ENCODE measurements at regions not wholly inside any gene's neighbourhood (a gene's known extent, or its start where the extent isn't known, plus 50 kb on each side); places are given as distances from the start of the nearest gene placed in this dataset.

DNA sequence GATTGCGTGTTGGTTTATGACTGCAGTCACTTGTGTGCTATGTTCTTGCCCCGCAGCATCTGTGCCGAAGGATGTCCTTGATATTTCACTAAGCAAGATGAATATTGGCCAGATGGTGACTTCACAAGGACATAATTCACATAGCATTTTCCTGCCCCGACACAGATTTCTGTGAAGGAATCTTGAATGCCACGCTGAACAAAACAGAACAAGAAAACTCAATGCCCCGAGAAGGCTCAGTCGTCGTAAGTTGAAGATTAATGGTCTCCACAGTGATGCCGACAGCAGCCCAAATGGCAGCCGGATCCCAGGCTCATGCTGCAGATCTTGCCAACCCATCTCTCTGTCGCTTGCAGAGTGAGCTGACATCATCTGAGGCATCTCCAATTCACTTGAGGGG lies 145.9 kb downstream of the CPEB2 start:
- 52 to 71% (median 53%) methylated on average over 11 of the region's 11 CpGs for WGBS, 3 donors
- H3K36me3 ChIP-seq (ENCODE audit: insufficient read depth in 1 of 2, low read depth in 1 of 2) = no peaks in the 10 kb centered on the region
- DNase-seq = no peak
- intact Hi-C loops (cut with DNase I) = no loop called here
- TF ChIP-seq, protein P1, sequence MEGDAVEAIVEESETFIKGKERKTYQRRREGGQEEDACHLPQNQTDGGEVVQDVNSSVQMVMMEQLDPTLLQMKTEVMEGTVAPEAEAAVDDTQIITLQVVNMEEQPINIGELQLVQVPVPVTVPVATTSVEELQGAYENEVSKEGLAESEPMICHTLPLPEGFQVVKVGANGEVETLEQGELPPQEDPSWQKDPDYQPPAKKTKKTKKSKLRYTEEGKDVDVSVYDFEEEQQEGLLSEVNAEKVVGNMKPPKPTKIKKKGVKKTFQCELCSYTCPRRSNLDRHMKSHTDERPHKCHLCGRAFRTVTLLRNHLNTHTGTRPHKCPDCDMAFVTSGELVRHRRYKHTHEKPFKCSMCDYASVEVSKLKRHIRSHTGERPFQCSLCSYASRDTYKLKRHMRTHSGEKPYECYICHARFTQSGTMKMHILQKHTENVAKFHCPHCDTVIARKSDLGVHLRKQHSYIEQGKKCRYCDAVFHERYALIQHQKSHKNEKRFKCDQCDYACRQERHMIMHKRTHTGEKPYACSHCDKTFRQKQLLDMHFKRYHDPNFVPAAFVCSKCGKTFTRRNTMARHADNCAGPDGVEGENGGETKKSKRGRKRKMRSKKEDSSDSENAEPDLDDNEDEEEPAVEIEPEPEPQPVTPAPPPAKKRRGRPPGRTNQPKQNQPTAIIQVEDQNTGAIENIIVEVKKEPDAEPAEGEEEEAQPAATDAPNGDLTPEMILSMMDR (IDR thresholded peaks at IDR 0.05) = no peak
- H3K27ac ChIP-seq = no peak overlapping the region
- ATAC-seq = no peak
- no peaks in the 10 kb centered on the region for H3K9me3 ChIP-seq
- no peak overlapping the region for H3K4me3 ChIP-seq
- H3K27me3 ChIP-seq (ENCODE audit: insufficient read depth in 3 of 3, low read length in 2 of 3) = no peaks in the 10 kb centered on the region
- H3K4me1 ChIP-seq = peaks cover 13% of the 10 kb centered on the region

DNA sequence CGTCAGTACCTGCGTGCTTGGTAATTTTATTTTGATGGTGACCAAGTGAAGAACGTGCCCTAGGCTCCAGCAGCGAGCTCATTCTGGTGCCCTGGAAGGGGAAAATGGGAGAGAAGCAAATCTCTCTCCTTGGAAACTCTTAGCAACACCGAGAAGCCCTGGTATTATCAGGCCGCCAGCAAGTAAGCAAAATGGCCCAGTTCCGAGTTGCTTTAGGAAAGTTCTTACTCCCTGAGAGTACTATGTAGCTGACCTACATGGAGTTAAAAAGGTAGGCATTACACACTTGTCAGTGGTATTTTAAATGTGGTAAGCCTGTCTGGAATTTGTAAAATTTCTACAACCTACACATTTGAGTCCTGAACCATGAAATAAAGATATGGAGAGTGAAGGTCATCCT lies 146.4 kb downstream of the CPEB2 start:
- H3K4me1 ChIP-seq = peaks cover 13% of the 10 kb centered on the region
- DNase-seq = no peak
- no peak overlapping the region for H3K4me3 ChIP-seq
- no peak for ATAC-seq
- intact Hi-C loops (cut with DNase I) = no loop called here
- no peak overlapping the region for H3K27ac ChIP-seq
- H3K9me3 ChIP-seq = no peaks in the 10 kb centered on the region
- 69 to 85% (median 69%) methylated on average over 7 of the region's 7 CpGs for WGBS, 3 donors
- H3K36me3 ChIP-seq (ENCODE audit: insufficient read depth in 1 of 2, low read depth in 1 of 2) = no peaks in the 10 kb centered on the region
- TF ChIP-seq, protein P1 (IDR thresholded peaks at IDR 0.05) = no peak
- H3K27me3 ChIP-seq (ENCODE audit: insufficient read depth in 3 of 3, low read length in 2 of 3) = no peaks in the 10 kb centered on the region

DNA sequence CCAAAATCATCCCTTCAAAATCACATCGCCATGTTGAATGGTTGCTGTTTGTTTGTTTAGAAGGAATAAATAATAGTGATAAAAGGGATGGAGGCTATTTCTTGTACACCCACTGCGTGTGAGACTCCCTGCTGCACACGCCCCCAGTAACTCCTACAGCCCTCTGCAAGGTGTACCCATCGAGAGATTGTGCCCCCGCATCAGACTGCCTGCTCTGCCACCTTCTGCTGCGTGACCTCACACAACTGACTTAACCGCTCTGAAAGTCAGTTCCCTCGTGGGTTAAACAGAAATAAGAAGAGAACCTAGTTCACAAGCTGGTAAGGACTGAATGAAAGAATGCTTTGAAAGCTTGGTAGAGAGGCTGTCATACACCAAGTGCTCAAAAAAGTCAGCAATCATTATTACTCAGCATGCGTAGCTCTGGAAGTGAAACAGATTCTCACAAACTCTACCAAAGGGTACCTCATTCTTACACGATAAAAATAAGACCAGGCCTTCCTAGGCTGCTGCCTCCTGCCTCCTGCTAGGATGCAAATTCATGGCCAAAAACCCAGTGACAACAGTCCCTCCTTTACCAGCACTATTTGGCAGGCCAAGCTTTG lies 147.1 kb downstream of the CPEB2 start:
- intact Hi-C loops (cut with DNase I) = no loop called here
- peak; percentile 11 to 40 (median 20) for ATAC-seq
- no peak overlapping the region for H3K4me3 ChIP-seq
- no peaks in the 10 kb centered on the region for H3K27me3 ChIP-seq (ENCODE audit: insufficient read depth in 3 of 3, low read length in 2 of 3)
- H3K36me3 ChIP-seq (ENCODE audit: insufficient read depth in 1 of 2, low read depth in 1 of 2) = no peaks in the 10 kb centered on the region
- H3K27ac ChIP-seq = peak overlapping the region; percentile 36
- H3K9me3 ChIP-seq = no peaks in the 10 kb centered on the region
- TF ChIP-seq, protein P1 (IDR thresholded peaks at IDR 0.05) = no peak
- peaks cover 13% of the 10 kb centered on the region for H3K4me1 ChIP-seq
- WGBS, 3 donors = 74 to 76% (median 74%) methylated on average over 10 of the region's 10 CpGs
- DNase-seq = no peak

DNA sequence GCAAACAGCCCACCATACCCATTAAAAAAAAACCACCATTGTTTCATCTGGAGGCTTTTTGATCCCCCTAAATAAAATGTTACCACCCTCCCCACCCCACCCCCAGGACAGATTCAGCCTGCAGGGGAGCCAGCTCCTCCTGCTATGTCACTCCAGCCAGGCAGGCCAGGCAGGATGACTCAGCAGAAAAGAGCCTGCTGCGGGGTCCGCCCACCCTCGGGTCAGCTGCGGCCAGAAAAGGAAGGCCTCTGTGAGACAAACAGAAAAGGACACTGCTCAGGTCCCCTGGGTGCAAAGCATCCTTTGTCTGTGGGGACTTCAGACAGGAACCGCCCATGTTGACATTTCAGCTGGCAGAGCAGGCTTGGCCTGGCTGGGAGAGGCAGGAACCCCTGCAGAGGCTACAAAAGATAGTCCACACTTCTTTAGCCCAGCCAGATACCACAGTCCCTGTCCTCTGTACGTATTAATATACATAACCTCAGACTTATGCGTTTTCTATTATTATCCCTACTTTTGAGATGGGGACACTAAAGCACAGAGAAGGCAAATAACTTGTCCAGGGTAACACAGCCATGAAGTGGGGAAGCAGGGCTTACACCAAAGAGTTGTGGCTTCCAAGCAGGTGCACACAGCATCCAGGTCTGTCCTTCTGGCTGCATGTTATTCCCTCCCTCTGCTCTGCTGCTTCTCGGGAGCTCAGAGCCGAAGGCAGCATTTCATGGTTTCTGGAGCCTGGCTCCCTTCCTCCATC lies 147.7 kb downstream of the CPEB2 start:
- Histone ChIP-seq H3K9me3 (no peaks in the 10 kb centered on the region), H3K27me3 (ENCODE audit: insufficient read depth in 3 of 3, low read length in 2 of 3) (no peaks in the 10 kb centered on the region), H3K4me1 (peaks cover 13% of the 10 kb centered on the region), H3K4me3 (peak overlapping the region; percentile 15), H3K36me3 (ENCODE audit: insufficient read depth in 1 of 2, low read depth in 1 of 2) (no peaks in the 10 kb centered on the region), H3K27ac (peak overlapping the region; percentile 36)
- TF ChIP-seq, protein P1 (IDR thresholded peaks at IDR 0.05) = no peak
- intact Hi-C loops (cut with DNase I) = no loop called here
- 22 to 30% (median 23%) methylated on average over 9 of the region's 9 CpGs for WGBS, 3 donors
- ATAC-seq = peak; percentile 86 to 96 (median 91)
- DNase-seq = peak; percentile 73 to 84

All from psoas muscle (tissue), 7 donors.